ENCODE measurements at regions not wholly inside any gene's neighbourhood (a gene's known extent, or its start where the extent isn't known, plus 50 kb on each side); places are given as distances from the start of the nearest gene placed in this dataset.
A peak's percentile ranks its signal among the peaks of the same experiment; 100 is the strongest.
"Not testable (repeated sequence)": the region's sequence is repeated elsewhere in the genome, so short reads cannot be mapped to it uniquely, and the experiment has no call there.

DNA sequence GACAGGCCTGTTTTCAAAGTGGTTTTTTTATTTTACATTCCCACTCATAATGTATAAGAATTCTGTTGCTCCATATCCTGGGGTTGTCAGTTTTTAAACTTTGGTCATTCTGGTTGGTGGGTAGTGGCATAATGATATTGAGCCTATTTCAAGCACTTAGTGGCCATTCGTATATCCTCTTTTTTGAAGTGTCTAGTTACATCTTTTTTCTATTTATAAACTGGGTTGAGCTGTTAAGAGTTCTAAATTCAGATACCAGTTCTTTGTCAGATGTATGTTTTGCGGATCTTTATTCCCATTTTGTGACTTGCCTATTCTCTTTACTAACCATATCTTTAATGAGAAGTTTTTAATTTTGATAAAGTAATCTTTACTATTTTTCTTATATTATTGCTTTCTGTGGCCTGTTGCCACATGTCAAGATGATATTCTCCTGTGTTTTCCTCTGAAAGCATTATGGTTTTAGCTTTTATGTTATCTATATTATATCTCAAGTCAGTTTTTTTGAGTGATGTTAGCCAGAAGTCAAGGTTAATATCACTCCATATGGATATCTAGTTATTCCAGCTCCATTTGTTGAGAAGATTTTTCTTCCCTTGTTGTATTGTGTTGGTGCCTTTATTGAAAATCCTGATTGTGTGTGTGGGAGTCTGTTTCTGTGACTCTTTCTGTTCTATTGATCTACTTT is 110.9 kb downstream of the FHIP1A start:
- no peak for DNase-seq (ENCODE audit: low read depth, low spot score)

DNA sequence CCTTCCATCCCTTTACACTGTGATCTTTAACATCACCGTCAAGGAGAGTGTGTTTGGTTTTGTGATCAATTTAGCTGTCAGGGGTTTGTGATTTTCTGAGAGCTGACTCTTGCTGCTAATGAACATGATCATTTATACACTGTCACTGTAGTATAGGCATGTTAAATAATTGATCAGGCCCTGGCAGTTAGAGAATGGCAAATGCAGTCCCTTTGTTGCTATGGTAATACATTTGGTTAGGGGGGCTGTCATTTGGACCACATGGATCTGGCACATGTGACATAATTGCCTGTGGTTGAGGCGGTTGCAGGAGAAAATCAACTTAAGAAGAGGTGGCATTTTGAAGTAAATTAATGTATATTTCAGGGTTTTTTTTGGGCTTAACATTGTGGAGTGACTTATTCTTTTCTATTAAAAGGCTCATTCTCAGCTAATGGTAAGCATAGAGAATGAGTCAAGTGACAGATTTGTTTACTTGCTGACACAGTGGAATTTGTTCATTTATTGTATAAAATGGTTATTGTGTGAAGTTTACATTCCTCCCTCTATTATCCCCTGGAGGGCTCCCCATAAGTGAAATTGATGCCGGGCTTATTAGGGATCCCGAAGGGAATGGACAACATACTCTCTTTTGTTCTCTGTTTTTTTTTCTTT is 114.0 kb downstream of the FHIP1A start:
- DNase-seq (ENCODE audit: low read depth, low spot score): no peak

DNA sequence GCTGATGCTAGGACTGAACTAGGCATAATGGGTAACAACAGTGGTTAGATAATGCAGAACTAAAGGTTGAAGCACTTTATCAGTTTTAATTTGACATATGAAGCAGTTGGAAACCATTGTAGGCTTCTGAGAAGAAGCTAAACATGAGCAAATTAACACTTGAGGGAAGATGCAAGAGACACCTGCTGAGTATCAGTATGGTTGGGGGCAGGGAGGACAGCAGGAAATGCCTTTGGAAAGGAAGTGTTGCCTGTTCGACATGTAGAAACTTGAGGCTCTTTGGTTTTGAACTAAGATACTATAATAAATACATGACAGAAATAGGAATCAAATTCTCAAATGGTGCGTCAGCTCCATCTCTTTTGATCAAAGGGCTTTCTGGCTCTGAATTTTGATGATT is 115.6 kb downstream of the FHIP1A start:
- DNase-seq (ENCODE audit: low read depth, low spot score): no peak

DNA sequence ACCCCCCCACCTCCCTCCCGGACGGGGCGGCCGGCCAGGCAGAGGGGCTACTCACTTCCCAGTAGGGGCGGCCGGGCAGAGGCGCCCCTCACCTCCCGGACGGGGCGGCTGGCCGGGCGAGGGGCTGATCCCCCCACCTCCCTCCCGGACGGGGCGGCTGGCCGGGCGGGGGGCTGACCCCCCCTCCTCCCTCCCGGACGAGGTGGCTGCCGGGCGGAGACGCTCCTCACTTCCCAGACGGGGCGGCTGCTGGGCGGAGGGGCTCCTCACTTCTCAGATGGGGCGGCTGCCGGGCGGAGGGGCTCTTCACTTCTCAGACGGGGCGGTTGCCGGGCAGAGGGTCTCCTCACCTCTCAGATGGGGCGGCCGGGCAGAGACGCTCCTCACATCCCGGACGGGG is 117.5 kb downstream of the FHIP1A start:
- DNase-seq (ENCODE audit: low read depth, low spot score): not testable (repeated sequence)

DNA sequence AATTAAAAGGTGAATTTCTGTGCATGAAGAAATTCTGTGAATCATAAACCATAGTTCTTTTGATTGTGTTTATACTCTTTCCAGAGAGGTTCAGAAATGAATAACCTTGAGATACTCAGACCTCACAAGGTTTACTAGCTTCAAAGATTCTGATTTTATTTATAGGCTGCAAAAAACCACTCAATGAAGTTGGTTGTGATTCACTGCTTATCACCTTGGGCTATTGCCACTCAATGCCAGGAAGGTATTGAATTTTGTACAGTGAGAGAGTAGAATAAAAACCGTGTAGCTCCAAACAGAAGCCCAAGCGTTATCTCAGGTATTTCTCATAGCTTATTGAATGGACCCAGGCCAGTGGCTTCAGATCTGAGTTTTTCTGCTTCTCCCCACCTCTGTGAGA is 118.7 kb downstream of the FHIP1A start:
- no peak for DNase-seq (ENCODE audit: low read depth, low spot score)

DNA sequence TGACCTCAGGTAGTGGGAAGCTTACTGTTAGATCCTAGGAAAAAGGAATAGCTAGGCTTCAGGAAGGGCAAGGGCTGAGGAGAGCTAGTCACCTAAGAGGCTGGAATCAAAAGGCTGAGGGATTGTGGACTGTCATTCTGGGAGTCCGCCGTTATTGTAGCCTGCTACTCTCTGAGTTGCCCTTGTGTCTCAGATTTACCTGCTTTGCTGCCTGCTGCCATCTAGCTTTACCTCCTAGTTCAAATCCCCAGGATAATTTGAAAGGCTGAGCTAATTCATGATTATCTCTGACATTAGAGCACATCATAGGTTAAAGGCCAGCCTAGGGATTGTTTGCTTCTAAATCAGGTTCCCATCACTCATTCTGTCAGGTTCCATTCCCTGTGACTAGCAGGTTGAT is 120.2 kb downstream of the FHIP1A start:
- DNase-seq (ENCODE audit: low read depth, low spot score): no peak

DNA sequence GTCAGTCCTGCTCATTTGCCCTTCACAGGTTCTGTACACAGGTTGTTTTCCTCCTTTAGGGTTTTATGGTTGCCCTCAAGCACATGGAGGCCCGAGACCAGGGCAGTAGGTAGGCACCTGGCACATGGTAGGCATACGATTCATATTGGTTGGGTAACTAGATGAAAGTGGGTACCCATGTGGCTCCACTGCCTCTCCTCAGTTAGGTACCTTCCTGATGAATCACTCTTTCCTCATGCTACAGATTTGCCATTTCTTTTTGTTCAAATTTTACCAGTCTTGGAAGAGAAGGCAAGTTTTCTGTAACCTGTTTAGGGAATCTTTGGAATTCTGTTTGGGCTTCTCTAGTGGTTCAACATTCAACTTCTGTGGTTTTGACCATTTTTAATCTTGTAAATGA is 121.3 kb downstream of the FHIP1A start:
- no peak for DNase-seq (ENCODE audit: low read depth, low spot score)

DNA sequence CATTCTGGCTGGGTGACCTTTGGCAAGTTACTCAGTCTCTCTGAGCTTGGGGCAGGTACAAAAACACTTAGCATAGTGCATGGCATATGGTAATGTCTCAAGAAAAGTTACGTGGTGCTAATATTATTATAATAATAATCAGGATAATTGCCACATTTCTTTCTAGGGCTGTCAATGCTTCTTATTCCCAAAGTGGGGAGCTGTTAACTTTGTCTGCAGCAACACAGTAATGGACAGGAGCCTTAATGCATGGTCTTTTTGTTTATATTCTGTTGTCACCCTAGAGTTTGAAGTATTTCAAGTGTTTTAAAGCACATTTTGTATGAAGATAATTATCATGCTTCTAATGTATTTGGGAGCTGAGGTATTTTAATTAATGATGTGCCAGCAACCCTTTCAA is 121.8 kb downstream of the FHIP1A start:
- DNase-seq (ENCODE audit: low read depth, low spot score): no peak

DNA sequence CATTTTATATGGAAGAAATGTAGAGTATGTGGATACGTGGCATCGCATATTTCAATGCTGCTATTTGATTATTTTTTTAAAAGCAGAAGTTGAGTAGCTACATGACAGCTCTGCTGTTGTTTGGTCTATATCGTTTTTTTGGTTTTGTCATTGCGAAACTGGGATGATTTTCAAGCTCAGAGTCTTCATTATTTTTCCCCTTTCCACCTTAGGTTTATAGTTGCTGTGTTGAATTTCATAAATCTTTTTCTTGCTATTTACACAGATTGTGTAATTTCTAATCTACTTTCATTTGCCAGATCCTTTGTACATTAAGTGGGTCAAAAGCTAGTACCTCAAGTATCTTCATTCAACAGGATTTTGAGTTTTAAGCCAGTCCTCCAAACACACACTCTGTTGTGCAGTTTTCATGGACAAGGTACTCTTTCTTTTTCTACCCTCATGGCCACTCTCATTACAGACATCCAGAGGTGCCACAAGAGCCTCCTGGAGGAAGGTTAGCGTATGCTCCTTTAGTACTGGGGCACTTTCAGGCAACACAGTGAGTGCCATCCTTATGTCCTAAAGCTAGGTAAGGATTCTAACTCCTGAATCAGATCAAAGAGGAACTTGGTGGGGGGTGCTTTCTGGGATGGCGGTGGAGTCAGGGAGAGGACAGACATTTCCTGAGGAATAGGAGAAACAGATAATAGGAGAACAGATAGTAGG is 123.2 kb downstream of the FHIP1A start:
- DNase-seq (ENCODE audit: low read depth, low spot score): no peak

DNA sequence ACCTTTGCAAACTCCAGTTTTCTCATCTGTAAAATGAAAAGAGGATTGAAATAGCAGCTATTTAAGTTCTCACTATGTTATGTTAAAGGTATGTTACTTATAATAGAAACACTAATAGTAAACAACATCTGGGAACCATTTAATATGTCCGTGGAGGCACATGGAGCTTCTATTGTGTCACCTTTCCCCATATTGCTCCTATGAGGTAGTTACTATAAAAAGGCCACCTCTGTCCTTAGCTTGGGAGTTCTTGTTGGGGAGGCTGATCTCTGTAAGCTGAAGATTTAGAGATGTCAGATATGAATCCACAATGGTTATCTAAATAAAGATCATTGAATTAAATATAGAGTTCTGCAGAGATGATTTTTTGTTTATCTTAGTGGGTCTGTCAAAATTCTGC is 125.2 kb downstream of the FHIP1A start:
- no peak for DNase-seq (ENCODE audit: low read depth, low spot score)

DNA sequence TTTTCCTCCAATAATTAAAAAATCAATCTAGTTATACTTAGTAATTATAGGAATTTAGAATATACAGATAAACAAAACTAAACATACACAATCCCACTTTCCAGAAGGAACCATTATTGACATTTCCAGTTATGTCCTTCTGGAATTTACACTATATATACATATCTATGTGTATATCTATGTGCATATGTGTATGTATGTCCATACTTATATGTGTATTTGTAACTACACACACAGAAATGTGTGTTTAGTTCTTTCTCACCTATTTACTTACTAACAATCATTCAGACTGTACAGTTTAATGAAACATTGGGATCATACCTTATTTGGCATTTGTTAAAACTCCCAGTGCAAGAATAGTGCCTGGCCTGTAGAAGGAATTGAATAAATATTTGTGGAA is 126.4 kb downstream of the FHIP1A start:
- DNase-seq (ENCODE audit: low read depth, low spot score): no peak

DNA sequence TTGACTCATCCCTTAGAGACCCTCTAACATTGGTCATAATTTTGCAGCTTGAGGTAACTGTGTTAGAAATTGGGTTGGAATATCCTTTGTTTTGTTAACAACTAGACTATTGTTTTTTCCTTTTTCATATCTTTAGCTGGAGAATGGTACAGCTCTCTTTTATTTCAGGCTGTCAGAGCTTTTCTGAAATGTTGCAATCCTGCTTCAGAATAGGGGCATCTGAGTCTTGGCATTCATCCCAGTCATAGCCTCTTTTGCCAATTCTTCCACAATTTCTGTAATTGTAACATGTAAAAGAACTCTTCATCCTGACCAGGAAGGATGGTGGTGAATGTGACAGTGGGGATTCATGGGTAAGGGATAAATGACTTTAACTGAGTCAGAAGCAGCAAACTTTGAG is 128.7 kb downstream of the FHIP1A start:
- no peak for DNase-seq (ENCODE audit: low read depth, low spot score)

DNA sequence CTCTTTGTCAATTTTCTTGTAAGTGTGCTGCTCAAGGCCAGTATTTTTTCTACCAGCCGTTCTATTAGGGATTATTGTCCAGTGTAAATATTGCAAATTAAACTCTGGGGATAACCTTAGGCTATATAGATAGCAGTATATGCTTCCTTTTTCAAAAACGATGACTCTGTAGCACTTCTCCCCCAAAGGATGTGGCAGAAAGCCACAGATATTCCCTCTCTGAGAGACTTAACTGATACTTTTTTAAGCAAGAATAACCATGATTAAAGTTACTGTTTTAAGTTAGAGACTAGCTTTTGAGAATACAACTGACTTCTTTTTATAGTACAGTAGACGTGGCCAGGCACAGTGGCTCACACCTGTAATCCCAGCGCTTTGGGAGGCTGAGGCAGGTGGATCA is 130.0 kb downstream of the FHIP1A start:
- DNase-seq (ENCODE audit: low read depth, low spot score): no peak

DNA sequence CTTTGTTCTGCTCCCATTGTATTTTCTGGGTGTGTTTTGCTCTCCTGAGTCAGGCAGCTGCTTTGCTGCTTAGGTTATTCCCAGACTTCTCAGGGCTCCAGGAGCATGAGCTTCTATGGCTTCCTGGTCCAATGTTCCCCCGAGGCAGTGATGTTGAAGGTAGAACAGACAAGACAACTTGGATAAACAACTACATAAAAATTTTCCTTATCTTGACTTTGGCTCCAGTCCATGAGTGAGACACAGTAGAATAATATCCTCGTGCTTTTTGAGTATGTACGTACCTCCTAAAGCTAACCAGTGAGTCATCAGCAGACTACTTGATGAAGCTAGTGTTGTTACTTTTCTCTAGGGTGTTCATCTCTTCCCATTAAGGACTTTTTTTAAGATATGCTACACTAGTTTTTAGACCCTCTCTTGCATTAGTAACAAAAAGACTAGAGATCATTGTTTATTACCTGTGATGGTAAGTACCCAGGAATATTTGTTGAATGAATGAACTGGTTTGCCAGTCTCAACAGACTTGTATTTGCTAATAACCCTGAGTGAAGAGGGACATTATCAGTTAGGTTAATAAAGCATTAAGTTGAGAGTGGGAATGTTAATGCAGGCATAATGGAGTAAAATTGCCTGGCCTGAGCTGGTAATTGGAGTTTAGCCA is 131.9 kb downstream of the FHIP1A start:
- DNase-seq (ENCODE audit: low read depth, low spot score): peak; percentile 93

DNA sequence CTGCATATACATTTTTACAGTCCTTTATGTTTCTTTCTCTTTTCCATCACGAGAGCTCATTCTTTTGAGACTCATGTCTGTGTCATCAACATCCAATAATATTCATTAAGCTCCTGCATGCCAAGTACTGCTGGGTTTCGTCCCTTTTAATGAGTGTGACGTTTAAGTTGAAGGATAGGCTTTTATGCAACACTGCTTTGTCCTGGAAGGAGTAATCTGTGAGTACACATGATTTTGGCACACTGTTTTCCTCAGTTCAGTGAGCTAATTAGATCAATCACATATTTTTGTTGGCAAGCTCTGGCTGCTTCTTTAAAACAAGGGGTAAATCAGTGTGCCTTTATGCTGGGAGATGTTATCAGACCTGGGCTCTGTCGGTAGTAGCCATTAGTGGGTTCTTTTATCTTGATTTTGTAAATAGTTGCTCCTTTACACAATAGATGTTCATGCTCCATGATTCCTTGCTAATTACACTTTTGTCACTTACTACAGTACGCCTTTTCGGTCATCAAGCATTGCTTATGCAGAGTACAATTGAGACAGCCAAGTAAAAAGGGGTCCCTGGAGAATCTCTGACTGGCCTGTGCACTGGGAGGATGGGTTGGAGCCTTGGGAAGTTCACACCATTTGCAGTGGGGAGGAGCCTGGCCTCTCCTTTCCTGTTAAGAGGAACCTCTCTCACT is 132.6 kb downstream of the FHIP1A start:
- DNase-seq (ENCODE audit: low read depth, low spot score): no peak

DNA sequence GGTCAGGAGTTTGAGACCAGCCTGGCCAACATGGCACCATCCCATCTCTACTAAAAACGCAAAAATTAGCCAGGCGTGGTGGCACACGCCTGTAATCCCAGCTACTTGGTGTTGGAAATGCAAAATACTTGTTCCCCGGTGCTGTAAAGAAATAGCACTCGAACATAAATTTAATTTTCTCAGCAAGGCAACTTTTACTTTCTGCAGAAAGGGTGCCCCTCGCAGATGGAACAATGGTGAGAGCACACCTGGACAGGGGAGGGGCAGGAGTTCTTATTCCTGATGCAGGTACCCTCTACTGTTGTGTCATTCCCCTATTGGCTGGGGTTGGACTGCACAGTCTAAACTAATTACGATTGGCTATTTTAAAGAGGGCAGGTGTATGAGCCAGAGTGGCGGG is 139.7 kb downstream of the FHIP1A start:
- DNase-seq (ENCODE audit: low read depth, low spot score): no peak

DNA sequence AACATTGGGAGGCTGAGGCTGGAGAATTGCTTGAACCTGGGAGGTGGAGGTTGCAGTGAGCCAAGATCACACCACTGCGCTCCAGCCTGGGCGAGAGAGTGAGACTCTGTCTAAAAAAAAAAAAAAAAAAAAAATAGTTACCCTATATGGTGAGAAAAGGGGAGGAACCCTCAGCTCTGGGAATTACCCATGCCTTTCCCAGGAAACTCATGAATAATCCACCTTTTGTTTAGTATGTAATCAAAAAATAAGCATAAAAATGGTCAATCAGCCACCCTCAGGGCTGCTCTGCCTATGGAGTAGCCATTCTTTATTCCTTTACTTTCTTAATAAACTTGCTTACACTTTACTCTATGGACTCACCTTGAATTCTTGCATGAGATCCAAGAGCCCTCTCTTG is 140.4 kb downstream of the FHIP1A start:
- DNase-seq (ENCODE audit: low read depth, low spot score): not testable (repeated sequence)

DNA sequence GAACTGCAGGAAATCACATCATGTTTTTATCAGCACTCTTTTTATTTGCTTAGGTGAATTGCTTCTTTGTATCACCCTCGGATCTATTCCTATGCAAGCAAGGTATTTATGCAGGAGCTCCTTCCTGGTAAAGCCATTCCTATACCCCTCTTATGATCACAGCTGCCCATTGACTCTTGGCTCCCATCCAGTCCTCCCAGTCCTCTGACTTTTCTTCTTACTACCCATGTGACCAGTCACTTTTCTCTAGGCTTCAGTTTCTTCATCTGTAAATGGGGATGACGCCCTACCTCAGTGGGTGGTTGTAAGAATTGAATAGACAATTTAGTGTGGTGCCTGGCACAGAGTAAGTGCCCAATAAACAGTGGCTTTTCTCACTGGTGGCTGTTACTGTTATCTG is 144.9 kb downstream of the FHIP1A start:
- DNase-seq (ENCODE audit: low read depth, low spot score): no peak

DNA sequence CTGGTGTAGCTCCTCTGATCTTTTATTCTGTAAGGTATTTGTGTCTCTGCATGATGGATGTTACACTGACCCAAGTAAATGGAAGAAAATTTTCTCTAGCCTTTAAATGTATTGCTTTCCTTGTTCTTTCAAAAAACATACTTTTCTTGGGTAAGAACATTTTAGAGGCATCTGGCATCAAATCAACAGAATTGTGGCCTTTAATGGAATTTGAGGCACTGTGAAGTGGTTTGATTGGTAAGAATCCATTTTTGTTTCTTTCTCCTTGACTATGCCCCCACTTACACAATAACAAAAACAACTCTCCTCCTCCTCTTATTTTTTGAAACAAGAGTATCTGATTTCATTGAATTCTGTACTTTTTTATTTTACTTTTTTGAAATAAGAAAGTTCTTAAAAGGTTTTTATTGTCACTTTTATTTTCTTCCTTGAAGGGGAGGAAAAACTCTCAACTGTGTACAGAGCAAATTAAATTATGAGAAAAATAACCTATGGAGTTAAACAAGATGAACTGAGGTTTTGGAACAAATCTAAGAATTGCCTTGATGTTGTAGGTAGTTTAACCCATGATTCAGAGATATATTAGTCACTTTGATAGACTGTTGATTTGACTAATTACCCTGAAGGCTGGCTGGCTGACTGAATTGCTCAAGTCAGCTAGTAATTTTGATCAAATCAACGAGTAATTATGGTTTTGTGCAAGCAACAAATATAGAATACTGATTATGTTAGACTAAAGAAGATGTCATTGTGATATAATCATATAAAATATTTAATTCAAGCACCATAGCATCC is 146.4 kb downstream of the FHIP1A start:
- no peak for DNase-seq (ENCODE audit: low read depth, low spot score)

DNA sequence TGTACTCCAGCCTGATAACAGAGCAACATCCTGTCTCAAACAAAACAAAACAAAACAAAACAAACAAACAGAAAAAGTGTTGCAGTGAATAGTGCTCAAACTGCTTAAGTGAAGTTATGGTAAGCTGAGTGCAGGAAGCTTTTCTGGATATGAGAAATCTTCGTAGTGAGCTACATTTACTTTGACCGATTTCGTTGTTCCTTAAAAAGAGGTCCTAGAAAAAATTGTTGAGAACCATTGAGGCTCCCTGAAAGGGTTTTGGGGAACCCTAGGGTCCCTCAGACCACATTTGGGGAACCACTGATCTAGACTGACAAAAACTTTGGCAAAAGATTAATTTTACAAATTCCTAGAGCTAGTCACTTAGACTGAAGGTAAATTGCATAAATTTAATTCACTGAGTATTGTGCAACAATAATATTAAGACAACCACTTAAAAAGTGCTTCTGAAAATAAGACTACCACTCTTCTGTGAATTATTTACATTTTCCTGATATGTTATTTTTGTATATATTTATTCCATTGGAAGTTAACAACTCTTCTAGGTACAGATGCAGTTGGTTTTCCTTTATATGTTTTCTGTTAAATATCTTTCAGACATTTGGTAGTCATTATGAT is 149.6 kb downstream of the FHIP1A start:
- DNase-seq (ENCODE audit: low read depth, low spot score): no peak

DNA sequence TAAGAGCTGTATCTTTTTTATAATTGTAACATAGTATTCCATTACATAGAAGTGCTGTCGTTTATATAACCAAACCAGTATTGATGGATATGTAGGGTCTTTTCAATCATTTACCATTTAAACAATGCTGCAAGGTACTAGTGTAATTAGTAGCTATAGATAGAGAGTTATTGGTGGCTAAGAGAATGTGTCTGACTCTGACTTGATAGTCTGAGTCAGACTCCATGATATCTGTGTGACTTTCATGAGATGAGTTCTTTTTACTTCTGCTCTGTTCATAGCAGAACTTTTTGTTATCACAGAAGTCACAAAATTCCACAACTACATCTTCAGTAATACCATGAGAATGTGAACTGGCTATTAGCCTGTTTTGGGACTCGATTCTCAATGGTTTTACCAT is 150.6 kb downstream of the FHIP1A start:
- no peak for DNase-seq (ENCODE audit: low read depth, low spot score)
